HCT116 (cell line): ENCODE measurements at regions not wholly inside any gene's neighbourhood (a gene's known extent, or its start where the extent isn't known, plus 50 kb on each side); places are given as distances from the start of the nearest gene placed in this dataset.

Source experiments
- CEBPB ChIP-seq: IDR thresholded peaks from 2 replicates; pipeline ENCODE4 v1.6.1; 2012; ENCODE audit warnings: low read depth
- TF ChIP-seq, protein P1 (sequence below), 3 experiments: fragments of 200-600 bp in 1 of 3; sonication (generic) in 1 of 3; IDR thresholded peaks in 2 of 3; conservative IDR thresholded peaks in 1 of 3; 2 replicates each; pipeline ENCODE4 v1.5.1; 2012 to 2017; ENCODE audit warnings: low read depth in 2 of 3, low read length in 2 of 3, antibody characterized with exemption in 1 of 3, borderline replicate concordance in 1 of 3, control low read depth in 1 of 3, mild to moderate bottlenecking in 1 of 3, mixed read lengths in 1 of 3, mixed run types in 1 of 3, moderate library complexity in 1 of 3; ENCODE audit not compliant: insufficient read depth in 1 of 3
- TF ChIP-seq, protein P2 (sequence below): IDR thresholded peaks from 2 replicates; pipeline ENCODE4 v1.6.1; 2011; ENCODE audit warnings: mild to moderate bottlenecking, low read length, moderate library complexity; ENCODE audit not compliant: insufficient replicate concordance; ENCODE audit errors: extremely low read depth

DNA sequence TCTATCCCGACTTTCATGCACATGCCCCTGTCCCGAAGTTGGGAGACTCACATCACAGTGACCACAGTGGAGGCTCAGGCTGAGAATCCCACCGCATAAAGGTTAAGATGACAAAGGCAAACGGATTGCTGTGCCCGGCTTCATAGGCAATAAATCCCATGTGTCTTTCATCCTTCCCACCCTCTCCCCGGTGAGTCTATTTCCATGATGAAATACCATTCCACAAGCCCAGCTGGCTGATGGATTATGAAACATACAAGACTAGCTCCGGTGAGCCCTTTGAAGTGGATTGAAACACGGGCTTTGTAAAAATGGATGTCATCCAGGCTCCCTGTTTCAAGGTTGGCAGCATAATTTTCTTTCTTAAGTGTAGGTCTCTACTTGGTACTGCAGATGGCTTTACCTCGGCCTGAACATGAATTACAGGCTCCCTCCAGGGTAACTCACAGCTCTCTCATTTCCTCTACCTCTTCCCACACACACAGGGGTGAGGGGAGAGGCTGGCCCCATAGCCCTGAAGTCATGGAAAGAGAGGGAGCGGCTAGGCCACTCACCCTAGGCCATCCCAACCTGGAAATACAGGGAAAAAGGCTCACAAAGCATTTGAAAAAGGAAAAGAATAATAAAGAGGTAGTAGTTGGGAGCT, 92.0 kb upstream of the CALN1 start:
- TF ChIP-seq, protein P1, sequence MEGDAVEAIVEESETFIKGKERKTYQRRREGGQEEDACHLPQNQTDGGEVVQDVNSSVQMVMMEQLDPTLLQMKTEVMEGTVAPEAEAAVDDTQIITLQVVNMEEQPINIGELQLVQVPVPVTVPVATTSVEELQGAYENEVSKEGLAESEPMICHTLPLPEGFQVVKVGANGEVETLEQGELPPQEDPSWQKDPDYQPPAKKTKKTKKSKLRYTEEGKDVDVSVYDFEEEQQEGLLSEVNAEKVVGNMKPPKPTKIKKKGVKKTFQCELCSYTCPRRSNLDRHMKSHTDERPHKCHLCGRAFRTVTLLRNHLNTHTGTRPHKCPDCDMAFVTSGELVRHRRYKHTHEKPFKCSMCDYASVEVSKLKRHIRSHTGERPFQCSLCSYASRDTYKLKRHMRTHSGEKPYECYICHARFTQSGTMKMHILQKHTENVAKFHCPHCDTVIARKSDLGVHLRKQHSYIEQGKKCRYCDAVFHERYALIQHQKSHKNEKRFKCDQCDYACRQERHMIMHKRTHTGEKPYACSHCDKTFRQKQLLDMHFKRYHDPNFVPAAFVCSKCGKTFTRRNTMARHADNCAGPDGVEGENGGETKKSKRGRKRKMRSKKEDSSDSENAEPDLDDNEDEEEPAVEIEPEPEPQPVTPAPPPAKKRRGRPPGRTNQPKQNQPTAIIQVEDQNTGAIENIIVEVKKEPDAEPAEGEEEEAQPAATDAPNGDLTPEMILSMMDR (IDR thresholded peaks at IDR 0.05 in 2 of 3, conservative IDR thresholded peaks at IDR 0.05 in 1 of 3; ENCODE audit: borderline replicate concordance in 1 of 3, insufficient read depth in 1 of 3, low read depth in 2 of 3, low read length in 2 of 3): no peak
- no peak for TF ChIP-seq CEBPB
- TF ChIP-seq, protein P2, sequence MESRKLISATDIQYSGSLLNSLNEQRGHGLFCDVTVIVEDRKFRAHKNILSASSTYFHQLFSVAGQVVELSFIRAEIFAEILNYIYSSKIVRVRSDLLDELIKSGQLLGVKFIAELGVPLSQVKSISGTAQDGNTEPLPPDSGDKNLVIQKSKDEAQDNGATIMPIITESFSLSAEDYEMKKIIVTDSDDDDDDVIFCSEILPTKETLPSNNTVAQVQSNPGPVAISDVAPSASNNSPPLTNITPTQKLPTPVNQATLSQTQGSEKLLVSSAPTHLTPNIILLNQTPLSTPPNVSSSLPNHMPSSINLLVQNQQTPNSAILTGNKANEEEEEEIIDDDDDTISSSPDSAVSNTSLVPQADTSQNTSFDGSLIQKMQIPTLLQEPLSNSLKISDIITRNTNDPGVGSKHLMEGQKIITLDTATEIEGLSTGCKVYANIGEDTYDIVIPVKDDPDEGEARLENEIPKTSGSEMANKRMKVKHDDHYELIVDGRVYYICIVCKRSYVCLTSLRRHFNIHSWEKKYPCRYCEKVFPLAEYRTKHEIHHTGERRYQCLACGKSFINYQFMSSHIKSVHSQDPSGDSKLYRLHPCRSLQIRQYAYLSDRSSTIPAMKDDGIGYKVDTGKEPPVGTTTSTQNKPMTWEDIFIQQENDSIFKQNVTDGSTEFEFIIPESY: no peak
